ENCODE measurements at regions not wholly inside any gene's neighbourhood (a gene's known extent, or its start where the extent isn't known, plus 50 kb on each side); places are given as distances from the start of the nearest gene placed in this dataset.

DNA sequence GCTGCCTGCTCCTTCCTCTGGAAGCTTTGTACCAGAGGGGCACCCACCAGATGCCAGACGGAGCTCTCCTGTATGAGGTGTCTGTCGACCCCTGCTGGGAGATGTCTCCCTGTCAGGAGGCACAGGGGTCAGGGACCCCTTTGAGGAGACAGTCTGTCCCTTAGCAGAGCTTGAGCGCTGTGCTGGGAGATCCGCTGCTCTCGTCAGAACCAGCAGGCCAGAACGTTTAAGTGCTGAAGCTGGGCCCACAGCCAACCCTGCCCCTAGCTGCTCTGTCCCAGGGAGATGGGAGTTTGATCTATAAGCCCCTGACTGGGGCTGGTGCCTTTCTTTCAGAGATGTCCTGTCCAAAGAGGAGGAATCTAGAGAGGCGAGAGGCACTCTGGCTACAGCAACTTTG lies 260.3 kb upstream of the GPRIN3 start (continued):
- TF ChIP-seq, protein P1, sequence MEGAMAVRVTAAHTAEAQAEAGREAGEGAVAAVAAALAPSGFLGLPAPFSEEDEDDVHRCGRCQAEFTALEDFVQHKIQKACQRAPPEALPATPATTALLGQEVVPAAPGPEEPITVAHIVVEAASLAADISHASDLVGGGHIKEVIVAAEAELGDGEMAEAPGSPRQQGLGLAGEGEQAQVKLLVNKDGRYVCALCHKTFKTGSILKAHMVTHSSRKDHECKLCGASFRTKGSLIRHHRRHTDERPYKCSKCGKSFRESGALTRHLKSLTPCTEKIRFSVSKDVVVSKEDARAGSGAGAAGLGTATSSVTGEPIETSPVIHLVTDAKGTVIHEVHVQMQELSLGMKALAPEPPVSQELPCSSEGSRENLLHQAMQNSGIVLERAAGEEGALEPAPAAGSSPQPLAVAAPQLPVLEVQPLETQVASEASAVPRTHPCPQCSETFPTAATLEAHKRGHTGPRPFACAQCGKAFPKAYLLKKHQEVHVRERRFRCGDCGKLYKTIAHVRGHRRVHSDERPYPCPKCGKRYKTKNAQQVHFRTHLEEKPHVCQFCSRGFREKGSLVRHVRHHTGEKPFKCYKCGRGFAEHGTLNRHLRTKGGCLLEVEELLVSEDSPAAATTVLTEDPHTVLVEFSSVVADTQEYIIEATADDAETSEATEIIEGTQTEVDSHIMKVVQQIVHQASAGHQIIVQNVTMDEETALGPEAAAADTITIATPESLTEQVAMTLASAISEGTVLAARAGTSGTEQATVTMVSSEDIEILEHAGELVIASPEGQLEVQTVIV (CRISPR knock-in tag; IDR thresholded peaks at IDR 0.05; ENCODE audit: borderline replicate concordance), result no peak
- TF ChIP-seq, protein P2, sequence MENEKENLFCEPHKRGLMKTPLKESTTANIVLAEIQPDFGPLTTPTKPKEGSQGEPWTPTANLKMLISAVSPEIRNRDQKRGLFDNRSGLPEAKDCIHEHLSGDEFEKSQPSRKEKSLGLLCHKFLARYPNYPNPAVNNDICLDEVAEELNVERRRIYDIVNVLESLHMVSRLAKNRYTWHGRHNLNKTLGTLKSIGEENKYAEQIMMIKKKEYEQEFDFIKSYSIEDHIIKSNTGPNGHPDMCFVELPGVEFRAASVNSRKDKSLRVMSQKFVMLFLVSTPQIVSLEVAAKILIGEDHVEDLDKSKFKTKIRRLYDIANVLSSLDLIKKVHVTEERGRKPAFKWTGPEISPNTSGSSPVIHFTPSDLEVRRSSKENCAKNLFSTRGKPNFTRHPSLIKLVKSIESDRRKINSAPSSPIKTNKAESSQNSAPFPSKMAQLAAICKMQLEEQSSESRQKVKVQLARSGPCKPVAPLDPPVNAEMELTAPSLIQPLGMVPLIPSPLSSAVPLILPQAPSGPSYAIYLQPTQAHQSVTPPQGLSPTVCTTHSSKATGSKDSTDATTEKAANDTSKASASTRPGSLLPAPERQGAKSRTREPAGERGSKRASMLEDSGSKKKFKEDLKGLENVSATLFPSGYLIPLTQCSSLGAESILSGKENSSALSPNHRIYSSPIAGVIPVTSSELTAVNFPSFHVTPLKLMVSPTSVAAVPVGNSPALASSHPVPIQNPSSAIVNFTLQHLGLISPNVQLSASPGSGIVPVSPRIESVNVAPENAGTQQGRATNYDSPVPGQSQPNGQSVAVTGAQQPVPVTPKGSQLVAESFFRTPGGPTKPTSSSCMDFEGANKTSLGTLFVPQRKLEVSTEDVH (IDR thresholded peaks at IDR 0.05; ENCODE audit: low read depth, partially characterized antibody), result no peak
- TF ChIP-seq FOXJ2 (tag; IDR thresholded peaks at IDR 0.05), result no peak
- no peak for TF ChIP-seq PHTF2 (CRISPR knock-in tag; IDR thresholded peaks at IDR 0.05)
- TF ChIP-seq, protein P3, sequence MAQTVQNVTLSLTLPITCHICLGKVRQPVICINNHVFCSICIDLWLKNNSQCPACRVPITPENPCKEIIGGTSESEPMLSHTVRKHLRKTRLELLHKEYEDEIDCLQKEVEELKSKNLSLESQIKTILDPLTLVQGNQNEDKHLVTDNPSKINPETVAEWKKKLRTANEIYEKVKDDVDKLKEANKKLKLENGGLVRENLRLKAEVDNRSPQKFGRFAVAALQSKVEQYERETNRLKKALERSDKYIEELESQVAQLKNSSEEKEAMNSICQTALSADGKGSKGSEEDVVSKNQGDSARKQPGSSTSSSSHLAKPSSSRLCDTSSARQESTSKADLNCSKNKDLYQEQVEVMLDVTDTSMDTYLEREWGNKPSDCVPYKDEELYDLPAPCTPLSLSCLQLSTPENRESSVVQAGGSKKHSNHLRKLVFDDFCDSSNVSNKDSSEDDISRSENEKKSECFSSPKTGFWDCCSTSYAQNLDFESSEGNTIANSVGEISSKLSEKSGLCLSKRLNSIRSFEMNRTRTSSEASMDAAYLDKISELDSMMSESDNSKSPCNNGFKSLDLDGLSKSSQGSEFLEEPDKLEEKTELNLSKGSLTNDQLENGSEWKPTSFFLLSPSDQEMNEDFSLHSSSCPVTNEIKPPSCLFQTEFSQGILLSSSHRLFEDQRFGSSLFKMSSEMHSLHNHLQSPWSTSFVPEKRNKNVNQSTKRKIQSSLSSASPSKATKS (CRISPR knock-in tag; IDR thresholded peaks at IDR 0.05), result no peak
- no peak for TF ChIP-seq MCM5 (IDR thresholded peaks at IDR 0.05; ENCODE audit: low read depth)
